GM21717 (cell line): ENCODE measurements at regions not wholly inside any gene's neighbourhood (a gene's known extent, or its start where the extent isn't known, plus 50 kb on each side); places are given as distances from the start of the nearest gene placed in this dataset.
A peak's percentile ranks its signal among the peaks of the same experiment; 100 is the strongest.
"Not testable (repeated sequence)": the region's sequence is repeated elsewhere in the genome, so short reads cannot be mapped to it uniquely, and the experiment has no call there.

Source experiments
- ATAC-seq: cut with Tn5 transposase; IDR thresholded peaks from one replicate; pipeline ENCODE4 v1.9.1; 2021; ENCODE audit warnings: mild to moderate bottlenecking, moderate library complexity; ENCODE audit not compliant: unreplicated experiment

GRCh38 chr14:22218728-22219127 lies 370.3 kb downstream of the DAD1 start:
- no peak for ATAC-seq

GRCh38 chr14:22213120-22213519 lies 375.9 kb downstream of the DAD1 start:
- ATAC-seq, result no peak

- ATAC-seq, result no peak
These were observed 378.1 kb downstream of the DAD1 start for GRCh38 chr14:22210906-22211305.

GRCh38 chr14:22210026-22210425 lies 379.0 kb downstream of the DAD1 start:
- ATAC-seq, result no peak

- no peak for ATAC-seq
These were observed 386.0 kb downstream of the DAD1 start for GRCh38 chr14:22203036-22203435.

GRCh38 chr14:22202313-22202712 lies 386.7 kb downstream of the DAD1 start:
- no peak for ATAC-seq

- no peak for ATAC-seq
These were observed 387.9 kb downstream of the DAD1 start for GRCh38 chr14:22200977-22201605.

- ATAC-seq, result not testable (repeated sequence)
These were observed 388.9 kb downstream of the DAD1 start for GRCh38 chr14:22200131-22200530.

GRCh38 chr14:22194664-22195063 lies 394.4 kb downstream of the DAD1 start:
- ATAC-seq, result no peak

- no peak for ATAC-seq
These were observed 398.4 kb downstream of the DAD1 start for GRCh38 chr14:22190411-22191191.

GRCh38 chr14:22189881-22190280 lies 399.1 kb downstream of the DAD1 start:
- ATAC-seq, result no peak

GRCh38 chr14:22188318-22188717 lies 400.7 kb downstream of the DAD1 start:
- ATAC-seq, result no peak

- no peak for ATAC-seq
These were observed 403.2 kb downstream of the DAD1 start for GRCh38 chr14:22185789-22186188.

- no peak for ATAC-seq
These were observed 403.8 kb downstream of the DAD1 start for GRCh38 chr14:22185191-22185590.

- no peak for ATAC-seq
These were observed 404.2 kb downstream of the DAD1 start for GRCh38 chr14:22184830-22185168.

GRCh38 chr14:22184157-22184829 lies 404.7 kb downstream of the DAD1 start:
- ATAC-seq, result no peak

- no peak for ATAC-seq
These were observed 409.0 kb downstream of the DAD1 start for GRCh38 chr14:22180045-22180444.

- no peak for ATAC-seq
These were observed 409.8 kb downstream of the DAD1 start for GRCh38 chr14:22179190-22179589.

GRCh38 chr14:22178333-22178839 lies 410.6 kb downstream of the DAD1 start:
- no peak for ATAC-seq

- ATAC-seq, result peak; percentile 62
These were observed 411.2 kb downstream of the DAD1 start for GRCh38 chr14:22177870-22178269.

GRCh38 chr14:22176957-22177356 lies 412.1 kb downstream of the DAD1 start:
- no peak for ATAC-seq

GRCh38 chr14:22175278-22175558 lies 413.8 kb downstream of the DAD1 start:
- ATAC-seq, result not testable (repeated sequence)
